K562 (cell line): ENCODE measurements at regions not wholly inside any gene's neighbourhood (a gene's known extent, or its start where the extent isn't known, plus 50 kb on each side); places are given as distances from the start of the nearest gene placed in this dataset.

ENCODE experiments used
- ATAC-seq: fragments of 200-7000 bp; cut with Tn5 transposase; 3 replicates; pipeline ENCODE4 v1.9.1; 2020; ENCODE audit warnings: moderate library complexity
- BruUV-seq: library from RNA; stranded (reverse); fragments of 400-500 nt; replicated peaks from 2 replicates; lab custom pipeline; 2021; lab: Mats Ljungman, UMichigan
- CTCF ChIA-PET: fragments of 300-600 bp; formaldehyde crosslinking; extraction: SDS; loops from one replicate; lab custom pipeline; 2021; ENCODE audit warnings: low intra/inter-chr PET ratio; lab: Yijun Ruan, JAX
- POLR2A ChIA-PET: fragments of 300-600, 350-650 bp; sonication (Branson Sonifier 250); formaldehyde crosslinking; extraction: SDS; loops from one replicate; lab custom pipeline; 2021; ENCODE audit warnings: antibody characterized with exemption, inconsistent platforms; lab: Yijun Ruan, JAX
- DNase-seq, 4 experiments: peaks; one replicate each; pipeline versions ENCODE4 v3.0.0 to v3.0.0-alpha.2; 2011 to 2018; ENCODE audit warnings: low spot score in 3 of 4, mixed read lengths in 3 of 4; ENCODE audit errors: extremely low read depth in 1 of 4
- FAIRE-seq: peaks from 2 replicates; lab custom pipeline; 2011; peaks lifted over from hg19 to GRCh38; lab: Jason Lieb, UNC
- H2AFZ ChIP-seq: 2 replicates; pipeline ENCODE4 v1.6.0; 2011; ENCODE audit warnings: low read depth, low read length, control low read depth, inconsistent platforms
- H3K27ac ChIP-seq: fragments of 200-600 bp; 3 replicates; pipeline ENCODE4 v1.8.0; 2011; ENCODE audit warnings: low read depth, mild to moderate bottlenecking, control low read depth, inconsistent platforms, low read length, moderate library complexity, mixed read lengths; ENCODE audit errors: extremely low read depth
- H3K27me3 ChIP-seq, 2 experiments: fragments of 300-600 bp in 1 of 2; 2 replicates in 1 of 2; 3 replicates in 1 of 2; pipeline versions ENCODE4 v1.6.0 to v1.8.0; 2011; ENCODE audit warnings: inconsistent platforms in 2 of 2, low read length in 2 of 2, mild to moderate bottlenecking in 1 of 2, mixed read lengths in 1 of 2, moderate library complexity in 1 of 2; ENCODE audit not compliant: control insufficient read depth in 2 of 2, insufficient read depth in 2 of 2
- H3K36me3 ChIP-seq: fragments of 300-600 bp; 3 replicates; pipeline ENCODE4 v1.8.0; 2011; ENCODE audit warnings: mild to moderate bottlenecking, low read length, inconsistent platforms; ENCODE audit not compliant: control insufficient read depth, insufficient read depth
- H3K4me1 ChIP-seq, 2 experiments: fragments of 200-600 bp in 1 of 2; replicated peaks in 1 of 2; 2 replicates in 1 of 2; 3 replicates in 1 of 2; pipeline versions ENCODE4 v1.5.1 to v1.8.0; 2011; ENCODE audit warnings: inconsistent platforms in 2 of 2, low read length in 2 of 2, mild to moderate bottlenecking in 1 of 2, mixed read lengths in 1 of 2, moderate library complexity in 1 of 2; ENCODE audit not compliant: control insufficient read depth in 2 of 2, insufficient read depth in 2 of 2
- H3K4me2 ChIP-seq: 2 replicates; pipeline ENCODE4 v1.6.1; 2011; ENCODE audit warnings: low read length, control low read depth, inconsistent platforms, mixed read lengths; ENCODE audit not compliant: insufficient read depth
- H3K4me3 ChIP-seq: fragments of 200-600 bp; sonication (generic), shearing (Covaris generic); 2 replicates; pipeline ENCODE4 v1.5.1; 2016; ENCODE audit warnings: control low read depth, inconsistent platforms
- H3K79me2 ChIP-seq: fragments of 200-600 bp; 3 replicates; pipeline ENCODE4 v1.8.0; 2011; ENCODE audit warnings: low read length, inconsistent platforms; ENCODE audit not compliant: control insufficient read depth, insufficient read depth
- H3K9ac ChIP-seq, 2 experiments: 2 replicates each; pipeline versions ENCODE4 v1.6.0 to v1.6.1; 2011; ENCODE audit warnings: low read depth in 2 of 2, low read length in 2 of 2, control low read depth in 1 of 2, inconsistent platforms in 1 of 2, mild to moderate bottlenecking in 1 of 2, mixed read lengths in 1 of 2; ENCODE audit not compliant: insufficient read depth in 1 of 2
- H3K9me1 ChIP-seq: one replicate; pipeline ENCODE4 v1.6.0; 2011; ENCODE audit warnings: inconsistent platforms, mild to moderate bottlenecking, low read length, moderate library complexity; ENCODE audit not compliant: control insufficient read depth, insufficient read depth
- H3K9me3 ChIP-seq: replicated peaks from 2 replicates; pipeline ENCODE4 v1.5.1; 2011; ENCODE audit warnings: low read depth, low read length, inconsistent platforms; ENCODE audit not compliant: control insufficient read depth, insufficient read depth
- H4K20me1 ChIP-seq: replicated peaks from 2 replicates; pipeline ENCODE4 v1.6.1; 2011; ENCODE audit warnings: low read length, inconsistent platforms, mixed read lengths; ENCODE audit not compliant: control insufficient read depth, insufficient read depth
- GATAD2A ChIP-seq: fragments of 450-650 bp; IDR thresholded peaks from 2 replicates; pipeline ENCODE4 v1.6.1; 2017
- MAFG ChIP-seq: fragments of 450-650 bp; conservative IDR thresholded peaks from 2 replicates; pipeline ENCODE4 v1.6.1; 2016; ENCODE audit warnings: missing genetic modification characterization, missing compliant biosample characterization
- SMAD2 ChIP-seq: fragments of 150-350 bp; IDR thresholded peaks from 2 replicates; pipeline ENCODE4 v1.6.1; 2014; ENCODE audit warnings: low read depth, mild to moderate bottlenecking, low read length
- WGBS: fragments of 100-300 bp; shearing (Covaris generic); methylation state at CpG from one replicate; pipeline ENCODE4 v1.1.6; 2016; ENCODE audit warnings: low coverage, mixed read lengths; ENCODE audit not compliant: insufficient coverage; ENCODE audit errors: missing lambda C conversion rate; 5-methylcytosine and 5-hydroxymethylcytosine counted together
- in situ Hi-C: fragments of 300-500 bp; cut with MboI; formaldehyde crosslinking; loops from 4 replicates; pipeline ENCODE4 v1.15.0; 2018; ENCODE audit warnings: inconsistent platforms, mixed read lengths
- intact Hi-C: fragments of 100-400 bp; cut with micrococcal nuclease; formaldehyde crosslinking; loops from 2 replicates; pipeline ENCODE4 v1.14.2; 2022
- TF ChIP-seq, protein P1 (sequence below): sonication (generic); formaldehyde crosslinking; IDR thresholded peaks from 2 replicates; pipeline ENCODE4 v1.8.0; 2022; ENCODE audit warnings: mild to moderate bottlenecking, missing genetic modification reagents

DNA sequence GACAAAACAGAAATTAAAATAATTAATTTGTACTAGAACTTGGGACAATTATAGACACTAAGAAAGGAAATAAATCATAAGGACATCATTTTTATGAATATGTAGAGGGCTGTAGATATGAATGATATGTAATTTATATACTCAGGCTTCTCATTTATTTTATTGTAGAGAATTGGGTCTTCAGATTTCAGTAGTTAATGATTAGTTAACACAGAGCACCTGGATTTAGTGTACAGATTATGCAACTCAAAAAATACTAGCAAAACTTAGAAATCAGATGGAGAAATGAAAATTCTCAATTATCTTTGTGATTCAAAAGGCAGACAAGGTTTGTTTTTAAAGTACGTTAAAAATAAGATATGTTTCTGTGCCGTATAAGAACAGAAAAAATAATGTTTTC, 1311.7 kb upstream of the SLC39A10 start (continued):
- no peak for TF ChIP-seq SMAD2
- no peak for TF ChIP-seq GATAD2A
- TF ChIP-seq, all 486 proteins: peak for 0

DNA sequence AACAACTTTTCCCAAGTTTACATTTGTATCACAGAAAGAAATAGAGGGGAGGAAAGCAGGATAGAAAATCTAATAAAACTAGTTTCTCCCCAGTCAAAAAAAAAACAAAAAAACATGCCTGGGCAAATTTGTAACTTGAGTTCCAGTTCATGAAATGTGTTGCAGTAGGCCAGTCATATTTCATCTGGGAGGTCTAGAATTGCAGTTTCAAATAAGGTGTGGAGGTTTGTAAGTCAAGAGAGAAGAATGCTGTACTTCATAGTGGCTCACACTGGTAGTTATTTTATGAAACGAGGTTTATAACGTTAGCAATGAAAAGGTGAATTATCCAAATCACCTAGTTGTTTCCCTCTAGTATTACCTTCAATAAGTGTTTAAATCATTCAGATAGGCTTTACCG, 1313.9 kb upstream of the SLC39A10 start:
- Histone ChIP-seq H4K20me1 (no peaks in the 10 kb centered on the region), H3K4me2 (no peak overlapping the region), H3K27ac (no peak overlapping the region), H3K9ac (no peak overlapping the region), H3K4me1 (no peaks in the 10 kb centered on the region), H3K27me3 (no peaks in the 10 kb centered on the region), H3K36me3 (no peaks in the 10 kb centered on the region), H2AFZ (no peak overlapping the region), H3K9me3 (no peaks in the 10 kb centered on the region), H3K4me3 (no peak overlapping the region), H3K9me1 (no peaks in the 10 kb centered on the region), H3K79me2 (no peaks in the 10 kb centered on the region)
- DNase-seq (no peak), ATAC-seq (no peak), FAIRE-seq (no peak)
- no TSS peak for BruUV-seq
- intact Hi-C loops (no loop called here), in situ Hi-C loops (no loop called here)
- ChIA-PET CTCF (no interaction called here), POLR2A (no interaction called here)
- WGBS: 0% methylated on average over 3 of the region's 3 CpGs
- TF ChIP-seq MAFG (tag): no peak
- TF ChIP-seq, protein P1, sequence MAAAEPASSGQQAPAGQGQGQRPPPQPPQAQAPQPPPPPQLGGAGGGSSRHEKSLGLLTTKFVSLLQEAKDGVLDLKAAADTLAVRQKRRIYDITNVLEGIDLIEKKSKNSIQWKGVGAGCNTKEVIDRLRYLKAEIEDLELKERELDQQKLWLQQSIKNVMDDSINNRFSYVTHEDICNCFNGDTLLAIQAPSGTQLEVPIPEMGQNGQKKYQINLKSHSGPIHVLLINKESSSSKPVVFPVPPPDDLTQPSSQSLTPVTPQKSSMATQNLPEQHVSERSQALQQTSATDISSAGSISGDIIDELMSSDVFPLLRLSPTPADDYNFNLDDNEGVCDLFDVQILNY (CRISPR knock-in tag): no peak
- TF ChIP-seq, all 486 proteins: peak for 0
